ENCODE measurements at regions not wholly inside any gene's neighbourhood (a gene's known extent, or its start where the extent isn't known, plus 50 kb on each side); places are given as distances from the start of the nearest gene placed in this dataset.

DNA sequence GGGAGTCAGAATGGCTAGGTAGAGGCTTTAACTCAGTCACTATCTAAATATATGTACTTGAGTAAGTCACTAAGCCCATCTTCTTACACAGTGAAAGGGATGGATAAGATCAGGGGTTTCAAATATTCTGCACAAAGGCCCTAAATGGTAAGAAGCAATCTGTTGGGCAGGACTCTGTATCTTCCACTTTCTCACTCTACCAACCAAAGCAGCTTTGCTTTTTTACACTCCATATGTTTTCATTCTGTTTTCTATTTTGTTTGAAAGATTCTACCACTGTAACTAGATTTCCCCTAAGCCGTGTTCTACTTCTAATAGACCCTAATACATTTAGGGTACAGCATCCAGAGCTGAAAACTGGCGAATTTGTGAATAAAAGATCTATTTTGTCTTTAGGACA, 477.5 kb upstream of the NMUR2 start:
- DNase-seq (ENCODE audit: low read depth), result no peak

DNA sequence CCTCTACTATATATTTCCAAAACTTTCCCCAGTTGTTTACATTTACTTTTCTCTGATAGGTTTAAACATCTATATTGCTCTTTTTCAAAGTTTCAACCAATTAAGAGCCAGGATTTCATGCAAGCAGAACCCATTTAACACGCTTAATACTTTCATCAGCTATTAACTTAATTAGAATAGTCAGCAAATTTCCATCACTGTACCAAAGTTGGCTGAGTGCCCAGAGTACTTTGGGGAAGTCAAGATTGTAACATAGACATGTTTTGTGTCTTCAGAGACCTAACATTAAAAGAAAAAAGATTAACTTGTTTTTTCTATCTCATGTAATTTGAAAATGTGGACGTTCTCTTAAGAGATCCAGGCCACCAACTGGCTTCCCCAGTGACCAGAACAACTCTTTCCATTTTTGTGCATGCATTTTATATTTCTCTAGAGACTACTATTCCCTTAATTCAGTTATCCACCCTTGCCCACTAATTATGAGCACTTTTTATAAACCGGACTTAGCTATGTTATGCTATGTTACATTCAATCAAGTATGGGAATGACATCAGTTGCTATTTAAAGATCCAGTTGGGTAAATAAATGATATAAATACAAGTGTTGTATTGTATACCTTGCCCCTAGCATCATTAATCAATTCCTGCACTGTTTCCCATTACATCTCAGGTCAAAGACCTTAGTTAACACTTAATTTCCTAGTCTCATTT, 478.1 kb upstream of the NMUR2 start:
- DNase-seq (ENCODE audit: low read depth), result no peak

DNA sequence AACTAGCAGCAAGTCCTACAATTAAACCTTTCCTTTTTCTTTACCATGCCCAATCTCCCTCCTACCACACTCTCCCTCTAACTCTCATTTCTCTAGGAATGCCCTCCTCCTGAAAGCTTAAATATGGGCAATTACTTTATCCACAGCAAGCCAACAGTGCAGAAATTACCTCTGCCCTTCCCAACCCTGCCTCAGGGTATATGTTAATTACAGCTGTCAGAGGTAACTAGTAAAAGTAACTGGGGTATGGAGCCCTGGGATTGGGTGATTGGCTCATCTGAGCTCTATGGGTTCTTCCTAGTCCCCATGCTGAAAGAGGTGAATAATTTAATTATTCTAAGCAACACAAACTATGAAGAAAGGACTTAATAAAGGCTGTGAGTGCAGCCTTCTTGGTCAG, 478.9 kb upstream of the NMUR2 start:
- no peak for DNase-seq (ENCODE audit: low read depth)

DNA sequence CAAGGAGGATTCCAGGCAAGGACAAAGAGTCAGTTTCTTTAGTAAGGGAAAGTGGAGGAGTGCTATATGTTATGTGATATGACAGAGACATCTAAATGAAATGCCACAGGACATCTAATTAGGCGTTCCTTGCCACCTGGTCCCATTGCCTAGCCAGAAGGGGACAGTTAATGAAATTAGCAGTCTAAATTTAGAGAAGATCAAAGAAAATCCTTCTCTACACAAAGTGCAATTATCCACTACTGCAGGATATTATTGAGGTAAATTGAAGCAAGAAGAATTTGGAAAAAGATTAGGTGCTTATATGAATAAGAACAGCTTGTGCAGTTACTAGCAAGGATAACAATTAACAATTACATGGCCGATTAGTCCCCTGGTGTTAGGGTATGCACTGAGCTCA, 495.3 kb upstream of the NMUR2 start:
- DNase-seq (ENCODE audit: low read depth), result no peak

DNA sequence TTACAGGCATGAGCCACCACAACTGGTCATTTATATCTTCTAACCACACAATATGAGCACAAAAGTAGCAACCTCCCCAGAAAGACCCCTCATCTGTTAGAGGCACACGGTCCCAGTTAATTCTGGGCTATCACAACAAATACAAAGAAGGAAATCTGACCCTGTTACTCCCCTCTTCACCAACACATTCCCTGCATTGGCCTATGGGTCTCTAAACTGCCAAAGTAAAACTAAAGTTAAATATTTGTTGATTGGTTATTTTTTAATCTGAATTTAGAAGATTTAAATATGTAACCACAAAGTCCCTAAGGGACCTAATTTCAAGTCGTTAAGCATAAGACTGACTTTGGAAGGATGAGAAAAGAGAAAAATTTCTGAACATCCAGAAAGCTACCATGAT, 496.7 kb upstream of the NMUR2 start:
- no peak for DNase-seq (ENCODE audit: low read depth)

DNA sequence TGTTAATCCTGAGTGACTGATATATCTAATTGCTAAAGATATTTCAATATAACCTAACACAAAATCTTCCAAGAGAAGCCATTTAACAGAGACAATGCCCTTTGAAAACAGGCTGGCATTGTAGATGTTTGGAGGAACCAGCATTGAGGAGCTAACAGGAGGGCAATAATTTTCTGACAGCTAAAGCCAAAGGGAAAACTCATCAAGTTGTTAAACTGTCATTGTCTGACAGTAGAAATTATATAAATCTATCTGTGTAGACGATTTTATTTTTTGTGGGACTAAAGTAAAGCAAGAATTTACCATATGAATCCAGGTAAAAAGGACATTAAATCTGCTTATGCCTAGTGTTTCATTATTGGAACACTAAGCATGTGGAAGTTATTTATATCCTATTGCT, 500.2 kb upstream of the NMUR2 start:
- no peak for DNase-seq (ENCODE audit: low read depth)

DNA sequence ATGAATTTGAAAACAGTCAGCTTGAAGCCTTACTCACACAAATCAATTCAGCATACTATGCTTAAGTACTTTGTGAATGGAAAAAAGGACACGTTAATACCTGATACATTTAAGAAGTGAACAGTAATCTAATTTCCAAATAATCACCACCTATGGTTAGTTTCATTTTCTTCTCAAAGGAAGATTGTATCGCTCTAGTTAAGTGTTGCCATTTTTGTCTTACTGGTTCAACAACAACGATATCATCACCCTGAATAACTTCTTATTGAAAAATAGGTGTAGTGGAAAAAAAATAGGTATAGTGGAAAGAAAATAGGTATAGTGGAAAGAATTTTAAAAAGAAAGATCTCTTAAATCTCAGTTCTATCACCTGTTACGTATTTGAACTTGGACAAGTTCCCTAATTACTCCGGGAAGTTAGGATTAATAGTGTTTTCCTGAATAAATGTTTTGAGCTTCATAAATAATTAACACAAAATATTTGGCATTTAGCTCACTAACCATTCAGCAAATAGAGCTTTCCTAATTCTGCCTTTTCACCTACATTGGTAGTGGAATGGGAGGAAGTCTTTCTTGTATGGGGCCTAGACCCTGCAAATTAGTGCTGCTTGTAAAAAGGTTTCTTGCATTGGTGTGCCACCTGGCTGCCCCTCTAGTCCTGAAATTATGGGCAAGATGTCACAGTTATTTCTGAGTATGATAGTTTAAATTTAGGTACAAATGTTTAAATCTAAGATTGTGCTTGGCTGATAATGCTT, 502.6 kb upstream of the NMUR2 start:
- no peak for DNase-seq (ENCODE audit: low read depth)

DNA sequence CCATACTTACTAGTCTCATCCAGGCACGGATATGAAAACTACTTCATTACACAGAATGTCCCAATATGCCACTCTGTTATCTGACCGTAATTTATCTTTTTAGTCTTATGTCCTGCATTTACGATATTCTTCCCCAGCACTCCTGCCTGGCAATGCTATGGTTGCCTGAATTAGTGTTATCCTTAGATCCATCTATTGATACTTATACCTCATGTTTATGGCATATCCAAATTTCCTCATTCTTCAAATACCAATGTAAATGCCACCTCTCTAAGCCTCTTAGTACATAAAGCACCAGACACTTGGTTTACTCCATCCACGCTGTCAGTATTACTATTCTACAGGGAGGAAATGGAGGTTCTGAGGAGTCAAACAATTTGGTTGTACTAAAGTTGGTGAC, 507.8 kb upstream of the NMUR2 start:
- no peak for DNase-seq (ENCODE audit: low read depth)

DNA sequence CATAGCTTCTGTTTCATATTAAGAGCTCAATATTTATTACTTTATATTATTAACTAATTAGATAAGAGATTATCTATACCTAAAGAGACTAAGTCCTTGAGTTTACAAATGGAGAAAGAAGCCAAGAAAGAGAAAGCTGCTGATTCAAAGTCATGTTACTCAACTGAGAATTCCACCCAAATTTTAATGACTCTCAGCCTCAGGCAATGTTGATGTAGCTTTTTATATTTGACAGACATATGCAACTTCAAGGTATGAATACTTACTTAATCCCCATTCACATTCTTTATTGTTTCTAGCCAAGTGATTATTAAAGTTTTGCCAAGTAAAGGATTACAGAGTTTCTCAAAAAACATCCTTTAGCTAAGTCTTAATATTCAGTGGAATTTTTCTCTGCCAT, 527.5 kb upstream of the NMUR2 start:
- DNase-seq (ENCODE audit: low read depth), result no peak

DNA sequence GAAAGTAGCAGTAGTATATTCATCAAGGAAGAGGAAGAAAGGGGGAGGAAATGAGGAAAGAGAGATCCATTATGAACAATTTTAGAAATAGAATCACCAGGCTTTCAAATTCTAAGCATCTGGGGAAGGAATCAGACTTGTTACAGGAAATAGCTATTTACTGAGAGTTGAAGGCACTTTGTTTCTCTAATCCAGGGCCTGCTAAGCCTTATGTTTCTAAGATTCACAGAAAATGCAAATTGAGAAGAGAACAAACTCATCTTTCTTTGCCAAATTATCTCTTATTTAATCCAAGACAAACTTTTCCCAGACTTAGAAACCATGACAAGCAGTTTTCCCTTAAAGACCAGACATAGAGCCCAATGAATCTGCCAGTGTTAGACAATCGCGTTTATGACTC, 528.0 kb upstream of the NMUR2 start:
- no peak for DNase-seq (ENCODE audit: low read depth)

DNA sequence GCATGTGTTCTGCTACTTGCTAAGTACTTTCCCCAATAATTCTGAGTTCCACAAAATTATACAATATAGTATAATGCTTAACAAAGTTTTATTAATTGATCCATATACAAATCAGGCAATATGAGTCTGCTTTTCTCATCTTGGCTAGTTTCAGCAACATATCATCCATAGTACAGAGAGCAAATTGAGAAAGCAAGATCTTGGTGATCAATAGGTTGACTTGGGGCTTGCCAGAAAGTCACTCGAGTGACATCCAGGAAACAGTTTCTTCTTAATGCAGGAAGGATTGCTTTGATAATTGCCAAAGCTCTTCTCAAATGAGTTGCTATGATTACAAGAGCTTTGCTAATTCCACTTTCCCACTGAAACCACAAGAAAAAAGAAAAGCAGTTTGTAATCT, 533.6 kb upstream of the NMUR2 start:
- no peak for DNase-seq (ENCODE audit: low read depth)

DNA sequence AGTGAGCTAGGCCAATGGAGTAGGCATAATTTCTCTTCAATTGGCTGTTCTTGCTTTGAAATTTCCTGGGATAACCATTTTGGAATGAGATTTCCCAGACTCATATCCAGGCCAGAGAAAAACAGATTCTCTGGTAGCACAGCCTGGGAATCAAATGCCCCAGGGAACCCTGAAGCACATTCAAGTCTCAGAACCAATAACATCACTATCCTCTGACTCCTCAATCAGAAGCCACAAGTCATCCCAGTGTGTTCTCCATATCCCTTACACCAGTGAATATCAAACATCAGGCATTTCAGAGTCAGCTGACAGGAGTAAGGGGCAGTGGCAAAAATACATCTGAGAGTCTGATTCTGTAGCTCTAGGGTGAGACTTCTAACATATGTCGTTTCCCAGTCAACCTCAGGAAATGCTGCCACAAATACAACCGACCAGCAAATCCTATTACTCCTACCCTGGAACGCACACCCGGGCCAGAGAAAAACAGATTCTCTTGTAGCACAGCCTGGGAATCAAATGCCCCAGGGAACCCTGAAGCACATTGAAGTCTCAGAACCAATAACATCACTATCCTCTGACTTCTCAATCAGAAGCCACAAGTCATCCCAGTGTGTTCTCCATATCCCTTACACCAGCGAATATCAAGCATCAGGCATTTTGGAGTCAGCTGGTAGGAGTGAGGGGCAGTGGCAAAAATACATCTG, 537.7 kb upstream of the NMUR2 start:
- no peak for DNase-seq (ENCODE audit: low read depth)

DNA sequence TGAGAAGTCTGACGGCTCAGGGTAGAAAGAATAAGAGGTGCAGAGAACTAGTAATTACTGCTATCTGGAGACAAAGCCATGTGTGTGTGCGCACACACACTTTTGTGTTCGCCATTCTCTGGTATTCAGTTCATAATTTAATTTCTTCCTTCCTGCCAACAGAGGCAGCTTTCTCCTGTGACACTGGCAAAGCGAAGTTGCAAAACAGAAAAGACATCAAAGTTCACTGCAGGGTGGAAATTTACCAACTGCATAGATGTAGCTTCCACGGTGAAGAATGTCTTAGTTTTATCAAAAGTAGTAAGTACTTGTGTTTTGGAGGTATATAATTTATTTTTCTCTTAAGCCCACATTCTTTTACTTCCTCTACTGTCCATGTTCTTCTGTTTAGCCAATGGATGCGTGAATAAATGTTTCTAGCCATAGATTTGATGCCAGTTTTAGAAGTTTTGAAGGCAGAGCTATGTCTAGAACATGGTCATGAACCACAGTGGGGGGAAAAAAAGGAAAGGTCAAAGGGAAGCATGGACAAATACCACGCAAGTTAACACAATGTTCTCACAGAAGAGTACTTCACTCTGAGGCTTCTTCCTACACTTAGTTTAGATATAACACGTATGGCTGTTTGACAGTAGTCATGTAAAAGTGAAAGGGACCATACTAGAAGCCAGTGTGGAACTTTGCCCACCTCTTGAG, 536.5 kb upstream of the GRIA1 start:
- no peak for DNase-seq (ENCODE audit: low read depth)

DNA sequence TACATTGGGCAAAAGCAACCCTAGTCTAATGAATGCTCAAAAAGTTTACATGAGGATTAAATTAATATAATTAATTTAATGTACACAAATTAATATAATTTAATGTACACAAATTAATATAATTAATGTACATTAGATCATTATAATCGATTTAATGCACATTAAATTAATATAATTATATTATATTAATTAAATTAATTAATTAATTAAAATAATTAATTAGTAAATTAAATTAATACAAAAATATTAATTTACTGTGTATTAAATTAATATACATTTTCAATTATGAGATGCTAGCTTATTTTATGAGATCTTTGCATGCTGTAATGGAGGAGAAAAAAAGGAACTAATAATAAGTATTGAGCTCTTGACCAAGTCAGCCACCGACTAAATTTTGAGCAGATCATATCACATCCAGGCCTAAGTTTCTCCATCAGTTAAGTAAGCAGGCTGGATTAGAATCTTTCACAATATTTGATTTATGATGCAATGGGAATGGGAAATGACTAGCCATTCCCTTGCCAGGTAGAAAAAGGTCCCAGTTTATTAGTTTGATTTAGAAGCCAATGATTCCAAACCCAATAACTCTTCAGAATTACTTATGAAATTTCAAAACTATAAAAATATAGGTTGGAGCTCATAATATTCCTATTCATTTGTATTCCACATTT, 533.4 kb upstream of the GRIA1 start:
- no peak for DNase-seq (ENCODE audit: low read depth)

DNA sequence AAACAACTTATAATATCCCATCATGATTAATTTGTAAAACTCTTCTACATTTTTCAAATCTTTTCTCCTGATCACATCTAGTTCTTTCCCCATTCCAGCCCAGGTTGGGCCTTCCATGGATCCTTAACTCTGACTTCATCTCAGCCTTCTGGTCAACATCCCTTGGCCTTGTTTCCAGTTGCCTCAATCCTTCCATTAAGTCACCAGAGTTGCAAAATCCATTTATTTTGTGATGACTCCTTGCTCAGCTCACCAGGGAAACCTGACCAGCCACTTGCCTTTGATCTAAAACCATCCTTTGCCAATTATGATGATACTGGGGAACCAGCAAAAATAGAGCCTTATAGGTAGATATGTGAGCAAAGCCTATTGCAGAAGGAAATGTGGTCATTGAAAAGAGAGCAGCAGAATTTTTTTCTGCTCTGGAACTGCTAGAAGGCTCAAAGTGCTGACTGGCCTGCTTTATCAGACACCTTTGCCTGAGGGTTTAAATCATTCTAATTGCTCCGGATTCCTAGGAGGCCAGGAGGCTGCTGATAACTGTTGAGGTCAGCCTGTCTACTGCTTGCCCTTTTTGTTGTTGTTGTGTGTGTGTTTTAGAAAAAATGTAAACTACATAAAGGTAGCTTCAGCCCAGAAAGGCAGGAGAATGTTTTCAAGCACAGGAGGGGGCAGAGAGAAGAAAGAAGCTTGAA, 512.2 kb upstream of the GRIA1 start:
- DNase-seq (ENCODE audit: low read depth), result no peak

DNA sequence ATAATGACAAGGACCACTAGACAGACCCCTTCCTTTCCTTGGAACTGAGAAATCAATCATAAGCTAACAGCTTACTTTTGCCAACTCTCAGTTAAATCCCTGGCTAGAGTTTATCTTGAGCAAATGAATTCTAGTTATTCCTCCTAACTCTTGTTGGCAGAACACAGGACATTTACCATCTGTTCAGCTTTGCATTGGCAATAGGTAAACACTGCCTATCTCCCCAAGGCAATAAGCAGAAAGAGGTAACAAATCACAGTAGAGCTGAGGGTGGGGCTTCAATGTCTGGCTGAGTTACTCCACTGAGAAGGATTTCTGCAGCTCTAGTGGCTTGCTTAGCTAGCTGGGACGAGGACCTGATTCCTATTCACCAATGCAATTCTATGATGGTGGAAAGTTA, 503.3 kb upstream of the GRIA1 start:
- no peak for DNase-seq (ENCODE audit: low read depth)

DNA sequence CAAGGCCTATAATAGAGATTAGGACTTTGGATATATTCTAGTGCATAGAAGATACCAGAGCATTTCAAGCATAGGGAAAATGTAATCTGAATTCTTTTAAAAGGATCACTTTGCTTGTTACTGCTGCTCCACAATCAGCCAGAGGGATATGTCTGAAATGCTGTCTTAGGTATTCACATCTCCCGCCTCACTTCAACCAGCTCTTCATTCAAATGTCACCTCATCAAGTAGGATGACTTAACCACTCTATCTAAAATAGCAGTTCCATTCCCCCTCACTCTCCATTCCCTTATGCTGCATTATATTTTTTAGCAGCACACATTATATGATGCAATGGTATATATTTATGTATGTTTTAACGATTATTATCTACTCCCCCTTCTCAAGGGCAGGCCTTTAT, 500.3 kb upstream of the GRIA1 start:
- no peak for DNase-seq (ENCODE audit: low read depth)

DNA sequence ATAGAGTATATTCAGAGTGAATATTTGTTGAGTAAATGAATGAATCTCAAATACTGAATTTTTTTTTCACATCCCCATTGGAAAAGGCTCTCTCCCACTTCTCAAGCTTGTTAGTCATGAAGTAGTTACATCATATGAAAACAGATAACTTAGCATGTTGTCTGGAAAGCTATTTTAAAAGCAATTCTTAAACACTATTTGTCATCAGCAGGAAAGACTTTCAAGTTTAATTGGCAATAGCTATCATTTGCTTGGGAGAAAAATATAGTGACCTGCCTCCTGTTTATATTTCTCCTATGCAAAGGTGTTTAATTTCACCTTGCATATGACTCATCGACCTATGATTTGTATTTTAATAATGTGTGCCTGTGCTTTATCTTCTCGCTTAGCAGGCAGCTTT, 499.8 kb upstream of the GRIA1 start:
- DNase-seq (ENCODE audit: low read depth), result no peak

DNA sequence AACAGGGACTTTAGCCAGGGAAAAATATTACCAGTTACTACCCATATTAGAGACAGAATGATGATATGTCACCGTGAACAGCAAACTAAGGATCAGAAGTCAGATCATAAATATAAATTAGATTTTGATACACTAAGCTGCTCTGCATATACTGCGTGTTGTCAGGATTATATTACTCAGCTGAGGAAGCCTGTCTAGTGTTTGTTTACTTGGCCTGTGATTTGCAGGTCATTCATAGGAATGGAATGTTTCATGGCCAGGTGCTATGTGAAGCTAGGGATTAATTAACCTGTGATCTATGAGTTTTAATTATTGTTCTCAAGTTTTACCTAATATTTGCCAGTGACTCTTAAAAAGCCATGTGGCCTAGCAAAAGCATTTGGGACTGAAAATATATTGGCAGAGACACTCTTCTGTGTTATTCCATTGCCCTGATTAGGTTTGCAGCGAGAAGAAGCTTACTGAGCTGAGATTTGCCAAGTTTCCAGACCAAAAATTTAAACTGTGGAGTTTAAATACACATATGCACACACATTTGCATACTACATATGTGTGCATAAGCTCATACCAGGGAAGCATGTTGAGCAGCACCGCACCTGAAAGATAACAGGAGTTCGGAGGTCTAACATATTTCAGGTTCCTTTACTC, 496.3 kb upstream of the GRIA1 start:
- no peak for DNase-seq (ENCODE audit: low read depth)

DNA sequence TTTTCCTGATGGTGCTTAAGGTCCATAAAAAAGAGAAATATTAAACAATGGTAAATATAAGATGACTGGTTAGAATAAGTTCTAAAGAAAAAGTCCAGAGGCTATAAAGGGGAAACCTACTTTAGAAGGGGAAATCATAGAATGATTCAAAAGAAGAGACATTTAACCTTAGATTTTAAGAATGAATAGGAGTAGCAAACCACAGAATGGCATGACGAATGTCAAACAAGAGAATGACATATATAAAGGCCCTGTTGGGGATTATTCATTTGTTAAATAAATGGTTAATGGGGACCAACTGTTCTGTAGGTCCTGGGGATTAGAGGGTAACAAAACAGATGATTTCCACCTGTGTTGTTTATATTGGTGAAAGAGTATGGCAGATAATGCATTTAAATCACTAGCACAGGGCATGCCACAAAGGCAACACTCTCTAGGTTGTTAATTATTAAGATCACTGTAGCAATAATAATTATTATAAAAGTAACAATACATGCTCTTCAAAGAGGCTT, 495.2 kb upstream of the GRIA1 start:
- DNase-seq (ENCODE audit: low read depth), result no peak

DNA sequence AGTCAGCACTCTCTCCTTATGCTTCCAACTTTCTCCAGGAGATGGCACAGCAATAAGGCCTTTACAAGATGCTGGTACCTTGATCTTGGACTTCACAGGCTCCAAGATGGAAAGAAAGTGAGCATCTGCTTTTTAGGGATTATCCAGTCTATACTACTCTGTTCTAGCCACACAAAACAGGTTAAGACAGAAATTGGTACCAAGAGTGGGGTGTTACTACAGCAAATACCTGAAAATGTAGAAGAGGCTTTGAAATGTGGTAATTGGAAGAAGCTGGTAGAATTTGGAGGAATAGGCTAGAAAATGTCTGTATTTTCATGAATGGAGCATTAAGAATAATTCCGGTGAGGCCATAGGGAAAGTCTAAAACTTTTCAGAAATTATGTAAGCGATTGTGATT, 484.8 kb upstream of the GRIA1 start:
- no peak for DNase-seq (ENCODE audit: low read depth)
